Stomach (tissue), 8 donors: ENCODE measurements at regions not wholly inside any gene's neighbourhood (a gene's known extent, or its start where the extent isn't known, plus 50 kb on each side); places are given as distances from the start of the nearest gene placed in this dataset.
A peak's percentile ranks its signal among the peaks of the same experiment; 100 is the strongest.

Experiments used
- DNase-seq, 2 donors: peaks; one replicate each; pipeline versions ENCODE4 v3.0.0 to v3.0.0-alpha.2; 2013 to 2019
- H3K27ac ChIP-seq, 5 donors: fragments of 200-600 bp in 4 of 5; sonication (generic) in 4 of 5; one replicate each; pipeline ENCODE4 v1.5.1; 2013 to 2019; ENCODE audit warnings: mild to moderate bottlenecking in 1 of 5, moderate library complexity in 1 of 5
- H3K27me3 ChIP-seq, 3 donors: fragments of 200-600 bp; sonication (generic); one replicate each; pipeline ENCODE4 v1.5.1; 2017 to 2019; ENCODE audit warnings: mixed run types in 1 of 3
- H3K36me3 ChIP-seq, 4 donors: fragments of 200-600 bp; sonication (generic); 1 replicate in 3 of 4; 2 replicates in 1 of 4; pipeline ENCODE4 v1.5.1; 2016 to 2019
- H3K4me1 ChIP-seq, 4 donors: fragments of 200-600 bp; sonication (generic); one replicate each; pipeline ENCODE4 v1.5.1; 2016 to 2019
- H3K4me3 ChIP-seq, 4 donors: fragments of 200-600 bp; sonication (generic) in 3 of 4; one replicate each; pipeline ENCODE4 v1.5.1; 2016 to 2019; ENCODE audit warnings: mild to moderate bottlenecking in 1 of 4
- H3K9me3 ChIP-seq, 4 donors: fragments of 200-600 bp; sonication (generic); one replicate each; pipeline ENCODE4 v1.5.1; 2016 to 2019
- CTCF ChIP-seq, 7 experiments: fragments of 450-650 bp in 4 of 7; fragments of 200-600 bp in 3 of 7; sonication (generic) in 3 of 7; IDR thresholded peaks; one replicate each; pipeline ENCODE4 v1.5.1; 2016 to 2019; ENCODE audit warnings: antibody characterized with exemption in 7 of 7, control low read depth in 2 of 7, mild to moderate bottlenecking in 1 of 7
- EP300 ChIP-seq: sonication (generic); formaldehyde crosslinking; IDR thresholded peaks from one replicate; pipeline ENCODE4 v1.6.1; 2017; ENCODE audit warnings: antibody characterized with exemption
- POLR2A ChIP-seq, 4 donors: fragments of 450-650 bp; IDR thresholded peaks; one replicate each; pipeline ENCODE4 v1.6.1; 2016; ENCODE audit warnings: antibody characterized with exemption in 4 of 4, control low read depth in 2 of 4, mild to moderate bottlenecking in 1 of 4, moderate library complexity in 1 of 4
- POLR2AphosphoS5 ChIP-seq, 3 donors: sonication (generic); formaldehyde crosslinking; IDR thresholded peaks; one replicate each; pipeline ENCODE4 v1.6.1; 2016; ENCODE audit warnings: antibody characterized with exemption in 3 of 3
- WGBS, 5 donors: extraction: QIAGEN DNeasy Blood & Tissue Kit in 3 of 5; methylation state at CpG; one replicate each; pipeline versions ENCODE4 v1.1.5 to v1.1.7; 2013 to 2018; 5-methylcytosine and 5-hydroxymethylcytosine counted together
- intact Hi-C: fragments of 100-400 bp; cut with DNase I; formaldehyde crosslinking; loops from one replicate; pipeline ENCODE4 v1.15.1; 2023; ENCODE audit warnings: low total_unique reads
- donor health status: healthy with polysubstance abuse.
- donor health status: Bipolar disorder and iron deficiency.
- donor health status: healthy.

- H3K27me3 ChIP-seq = no peaks in the 10 kb centered on the region
- 24 to 50% (median 37%) methylated on average over 5 of the region's 5 CpGs for WGBS, 5 donors
- no peaks in the 10 kb centered on the region for H3K36me3 ChIP-seq
- H3K9me3 ChIP-seq = no peaks in the 10 kb centered on the region
- TF ChIP-seq EP300 (no peak), POLR2A (IDR thresholded peaks at IDR 0.05) (no peak), POLR2AphosphoS5 (IDR thresholded peaks at IDR 0.05) (no peak), CTCF (IDR thresholded peaks at IDR 0.05) (no peak)
- no peak overlapping the region for H3K27ac ChIP-seq
- H3K4me3 ChIP-seq = no peak overlapping the region
- intact Hi-C loops = no loop called here
- no peaks in the 10 kb centered on the region for H3K4me1 ChIP-seq
- DNase-seq = peak in 1 of 2 donors; percentile 4
Measured at GRCh38 chr12:74732826-74733225, 195.2 kb downstream of the ATXN7L3B start.

- no peak for TF ChIP-seq CTCF (IDR thresholded peaks at IDR 0.05)
- TF ChIP-seq EP300 = no peak
- no peak for TF ChIP-seq POLR2A (IDR thresholded peaks at IDR 0.05)
- TF ChIP-seq POLR2AphosphoS5 (IDR thresholded peaks at IDR 0.05) = no peak
- peak in 1 of 2 donors; percentile 41 for DNase-seq
Measured at GRCh38 chr12:74741112-74741511, 203.5 kb downstream of the ATXN7L3B start.

GRCh38 chr12:74747305-74747704 lies 209.7 kb downstream of the ATXN7L3B start:
- peak in 1 of 2 donors; percentile 42 for DNase-seq
- H3K4me3 ChIP-seq = no peak overlapping the region
- no peaks in the 10 kb centered on the region for H3K36me3 ChIP-seq
- H3K9me3 ChIP-seq = no peaks in the 10 kb centered on the region
- TF ChIP-seq CTCF (IDR thresholded peaks at IDR 0.05) (no peak), EP300 (no peak), POLR2A (IDR thresholded peaks at IDR 0.05) (no peak), POLR2AphosphoS5 (IDR thresholded peaks at IDR 0.05) (no peak)
- intact Hi-C loops = no loop called here
- H3K4me1 ChIP-seq = no peaks in the 10 kb centered on the region
- no peak overlapping the region for H3K27ac ChIP-seq
- no peaks in the 10 kb centered on the region for H3K27me3 ChIP-seq

More at GRCh38 chr12:74741112-74741511, 203.5 kb downstream of the ATXN7L3B start:
- Histone ChIP-seq H3K27ac (no peak overlapping the region), H3K4me1 (no peaks in the 10 kb centered on the region), H3K9me3 (no peaks in the 10 kb centered on the region), H3K4me3 (no peak overlapping the region), H3K27me3 (no peaks in the 10 kb centered on the region), H3K36me3 (no peaks in the 10 kb centered on the region)
- 72 to 89% (median 85%) methylated on average over 4 of the region's 4 CpGs for WGBS, 5 donors
- intact Hi-C loops = no loop called here

GRCh38 chr12:74751441-74751840 lies 213.8 kb downstream of the ATXN7L3B start:
- H3K4me3 ChIP-seq = no peak overlapping the region
- DNase-seq = no peak
- no peaks in the 10 kb centered on the region for H3K36me3 ChIP-seq
- H3K4me1 ChIP-seq = no peaks in the 10 kb centered on the region
- H3K27ac ChIP-seq = no peak overlapping the region
- TF ChIP-seq EP300 = no peak
- no peak for TF ChIP-seq CTCF (IDR thresholded peaks at IDR 0.05)
- no peak for TF ChIP-seq POLR2A (IDR thresholded peaks at IDR 0.05)
- TF ChIP-seq POLR2AphosphoS5 (IDR thresholded peaks at IDR 0.05) = no peak
- H3K27me3 ChIP-seq = no peaks in the 10 kb centered on the region
- no peaks in the 10 kb centered on the region for H3K9me3 ChIP-seq
- intact Hi-C loops = no loop called here
- 49 to 83% (median 68%) methylated on average over 1 of the region's 1 CpG for WGBS, 5 donors
